GM23248 (cell line): ENCODE measurements at regions not wholly inside any gene's neighbourhood (a gene's known extent, or its start where the extent isn't known, plus 50 kb on each side); places are given as distances from the start of the nearest gene placed in this dataset.

Source experiments
- DNase-seq: peaks from one replicate; pipeline ENCODE4 v3.0.0-alpha.2; 2015
- H2AFZ ChIP-seq: fragments of 200-600 bp; sonication (generic); 2 replicates; pipeline ENCODE4 v1.6.1; 2016; ENCODE audit warnings: antibody characterized with exemption
- H3F3A ChIP-seq: fragments of 200-600 bp; sonication (generic); 2 replicates; pipeline ENCODE4 v1.6.1; 2016; ENCODE audit warnings: mild to moderate bottlenecking, antibody characterized with exemption, mixed run types; ENCODE audit not compliant: insufficient read depth
- H3K27ac ChIP-seq: fragments of 200-600 bp; sonication (generic); 2 replicates; pipeline ENCODE4 v1.5.1; 2016; ENCODE audit warnings: mild to moderate bottlenecking
- H3K27me3 ChIP-seq: fragments of 200-600 bp; sonication (generic); replicated peaks from 2 replicates; pipeline ENCODE4 v1.6.1; 2016; ENCODE audit warnings: mild to moderate bottlenecking; ENCODE audit not compliant: insufficient read depth
- H3K36me3 ChIP-seq: fragments of 200-600 bp; sonication (generic); 2 replicates; pipeline ENCODE4 v1.6.1; 2016; ENCODE audit warnings: low read depth, mild to moderate bottlenecking
- H3K4me1 ChIP-seq: fragments of 200-600 bp; sonication (generic); 2 replicates; pipeline ENCODE4 v1.6.1; 2016; ENCODE audit warnings: mild to moderate bottlenecking; ENCODE audit not compliant: insufficient read depth
- H3K4me2 ChIP-seq: fragments of 200-600 bp; sonication (generic); one replicate; pipeline ENCODE4 v1.6.1; 2016; ENCODE audit warnings: mild to moderate bottlenecking; ENCODE audit not compliant: unreplicated experiment
- H3K4me3 ChIP-seq: fragments of 200-600 bp; sonication (generic); 2 replicates; pipeline ENCODE4 v1.5.1; 2016; ENCODE audit warnings: mild to moderate bottlenecking
- H3K79me2 ChIP-seq: fragments of 200-600 bp; sonication (generic); 2 replicates; pipeline ENCODE4 v1.6.1; 2016; ENCODE audit warnings: mild to moderate bottlenecking; ENCODE audit not compliant: insufficient read depth
- H3K9ac ChIP-seq: fragments of 200-600 bp; sonication (generic); 2 replicates; pipeline ENCODE4 v1.6.1; 2016; ENCODE audit warnings: mild to moderate bottlenecking
- H3K9me2 ChIP-seq: fragments of 200-600 bp; sonication (generic); 2 replicates; pipeline ENCODE4 v1.6.1; 2016; ENCODE audit warnings: mixed run types, mild to moderate bottlenecking, moderate library complexity; ENCODE audit not compliant: insufficient read depth
- H3K9me3 ChIP-seq: fragments of 200-600 bp; sonication (generic); one replicate; pipeline ENCODE4 v1.6.1; 2017; ENCODE audit warnings: low read depth
- H4K20me1 ChIP-seq: fragments of 200-600 bp; sonication (generic); 2 replicates; pipeline ENCODE4 v1.6.0; 2016; ENCODE audit not compliant: insufficient read depth
- EZH2 ChIP-seq: fragments of 200-600 bp; sonication (generic); IDR thresholded peaks from 2 replicates; pipeline ENCODE4 v1.6.1; 2018; ENCODE audit warnings: antibody characterized with exemption, mild to moderate bottlenecking; ENCODE audit not compliant: insufficient read depth, poor library complexity, severe bottlenecking
- EZH2phosphoT487 ChIP-seq: fragments of 200-600 bp; sonication (generic); IDR thresholded peaks from 2 replicates; pipeline ENCODE4 v1.6.1; 2018; ENCODE audit warnings: antibody characterized with exemption, moderate library complexity, mild to moderate bottlenecking, low read depth; ENCODE audit not compliant: insufficient read depth
- WGBS, 2 experiments: methylation state at CpG; one replicate each; pipeline ENCODE4 v1.1.6; 2015 to 2017; ENCODE audit warnings: low lambda C conversion rate in 2 of 2, low coverage in 1 of 2; ENCODE audit errors: missing lambda C conversion rate in 2 of 2; 5-methylcytosine and 5-hydroxymethylcytosine counted together
- in situ Hi-C: fragments of 300-500 bp; cut with MboI; formaldehyde crosslinking; loops from 2 replicates; pipeline ENCODE4 v1.15.0; 2020

- WGBS, 2 experiments, result 45 to 48% methylated on average over 3 of the region's 3 CpGs
- Histone ChIP-seq H3K9me3 (no peaks in the 10 kb centered on the region), H3K79me2 (no peaks in the 10 kb centered on the region), H3K27me3 (no peaks in the 10 kb centered on the region), H3K36me3 (no peaks in the 10 kb centered on the region), H3K9ac (no peak overlapping the region), H3F3A (peaks cover 25% of the 10 kb centered on the region), H3K4me1 (peaks cover 33% of the 10 kb centered on the region), H2AFZ (peak overlapping the region; percentile 50), H3K4me2 (peak overlapping the region; percentile 21), H3K27ac (peak overlapping the region; percentile 30), H3K4me3 (no peak overlapping the region), H3K9me2 (0 out of 2 replicates have a peak, but pooled peaks cover 3% of the 10 kb centered on the region), H4K20me1 (no peaks in the 10 kb centered on the region)
- in situ Hi-C loops, result no loop called here
- DNase-seq, result peak; percentile 53
- TF ChIP-seq EZH2phosphoT487 (no peak), EZH2 (no peak)
Observed at GRCh38 chr13:82713687-82714405, 1168.4 kb downstream of the SLITRK1 start.

GRCh38 chr13:82702513-82702912 is 1179.8 kb downstream of the SLITRK1 start:
- TF ChIP-seq EZH2, result no peak
- H3K36me3 ChIP-seq, result no peaks in the 10 kb centered on the region
- H3K27me3 ChIP-seq, result no peaks in the 10 kb centered on the region
- DNase-seq, result no peak
- H3K79me2 ChIP-seq, result no peaks in the 10 kb centered on the region
- no peak overlapping the region for H2AFZ ChIP-seq
- no peaks in the 10 kb centered on the region for H3F3A ChIP-seq
- 54 to 71% methylated on average over 1 of the region's 1 CpG for WGBS, 2 experiments
- H3K27ac ChIP-seq, result no peak overlapping the region
- H3K9ac ChIP-seq, result no peak overlapping the region
- H3K9me3 ChIP-seq, result no peaks in the 10 kb centered on the region
- peaks cover 5% of the 10 kb centered on the region; the same call in 1 of the 2 replicates for H3K4me1 ChIP-seq
- H3K4me2 ChIP-seq, result no peak overlapping the region
- no peaks in the 10 kb centered on the region for H3K9me2 ChIP-seq
- in situ Hi-C loops, result no loop called here
- no peaks in the 10 kb centered on the region for H4K20me1 ChIP-seq
- no peak overlapping the region for H3K4me3 ChIP-seq

- TF ChIP-seq EZH2phosphoT487 (no peak), EZH2 (no peak)
- no peak for DNase-seq
- no peak overlapping the region for H2AFZ ChIP-seq
- in situ Hi-C loops, result no loop called here
- H3K79me2 ChIP-seq, result no peaks in the 10 kb centered on the region
- no peak overlapping the region for H3K9ac ChIP-seq
- 70 to 89% methylated on average over 2 of the region's 2 CpGs for WGBS, 2 experiments
- H4K20me1 ChIP-seq, result no peaks in the 10 kb centered on the region
- no peaks in the 10 kb centered on the region for H3F3A ChIP-seq
- no peaks in the 10 kb centered on the region for H3K9me2 ChIP-seq
- no peaks in the 10 kb centered on the region for H3K36me3 ChIP-seq
- H3K4me3 ChIP-seq, result no peak overlapping the region
- peaks cover 5% of the 10 kb centered on the region; the same call in 1 of the 2 replicates for H3K4me1 ChIP-seq
- no peak overlapping the region for H3K4me2 ChIP-seq
- H3K9me3 ChIP-seq, result no peaks in the 10 kb centered on the region
- H3K27ac ChIP-seq, result no peak overlapping the region
- H3K27me3 ChIP-seq, result no peaks in the 10 kb centered on the region
Observed at GRCh38 chr13:82701020-82701419, 1181.3 kb downstream of the SLITRK1 start.

- DNase-seq, result no peak
- H3K79me2 ChIP-seq, result no peaks in the 10 kb centered on the region
Observed at GRCh38 chr13:82698941-82699340, 1183.3 kb downstream of the SLITRK1 start.

GRCh38 chr13:82698383-82698782 is 1183.9 kb downstream of the SLITRK1 start:
- Histone ChIP-seq H3K9ac (no peak overlapping the region), H3F3A (no peaks in the 10 kb centered on the region), H3K4me1 (peaks cover 5% of the 10 kb centered on the region; the same call in 1 of the 2 replicates), H4K20me1 (no peaks in the 10 kb centered on the region), H3K4me2 (no peak overlapping the region), H3K4me3 (no peak overlapping the region), H3K79me2 (no peaks in the 10 kb centered on the region), H3K9me3 (no peaks in the 10 kb centered on the region), H3K36me3 (no peaks in the 10 kb centered on the region), H2AFZ (no peak overlapping the region), H3K27me3 (no peaks in the 10 kb centered on the region), H3K27ac (no peak overlapping the region), H3K9me2 (no peaks in the 10 kb centered on the region)
- in situ Hi-C loops, result no loop called here
- peak; percentile 5 for DNase-seq
- TF ChIP-seq EZH2phosphoT487, result no peak
- TF ChIP-seq EZH2, result no peak

More at GRCh38 chr13:82698941-82699340, 1183.3 kb downstream of the SLITRK1 start:
- H3K4me1 ChIP-seq, result peaks cover 5% of the 10 kb centered on the region; the same call in 1 of the 2 replicates
- H3K9me3 ChIP-seq, result no peaks in the 10 kb centered on the region
- no peaks in the 10 kb centered on the region for H3K27me3 ChIP-seq
- no peaks in the 10 kb centered on the region for H4K20me1 ChIP-seq
- no peak overlapping the region for H3K4me3 ChIP-seq
- TF ChIP-seq EZH2phosphoT487 (no peak), EZH2 (no peak)
- H3K9me2 ChIP-seq, result no peaks in the 10 kb centered on the region
- in situ Hi-C loops, result no loop called here
- H3K27ac ChIP-seq, result no peak overlapping the region
- no peaks in the 10 kb centered on the region for H3K36me3 ChIP-seq
- no peak overlapping the region for H3K9ac ChIP-seq
- H3F3A ChIP-seq, result no peaks in the 10 kb centered on the region
- H2AFZ ChIP-seq, result no peak overlapping the region
- H3K4me2 ChIP-seq, result no peak overlapping the region
